ENCODE measurements at regions not wholly inside any gene's neighbourhood (a gene's known extent, or its start where the extent isn't known, plus 50 kb on each side); places are given as distances from the start of the nearest gene placed in this dataset.

GRCh38 chr12:127035011-127035879 lies 1231.7 kb upstream of the TMEM132C start:
- Mint-ChIP-seq H3K36me3 (no peaks in the 10 kb centered on the region), H3K4me3 (no peak overlapping the region), H3K4me1 (no peaks in the 10 kb centered on the region), H3K27me3 (ENCODE audit: low read depth in 2 of 2) (no peaks in the 10 kb centered on the region), H3K9me3 (peaks cover 4 to 9% of the 10 kb centered on the region in 2 donors), H3K27ac (no peak overlapping the region)
- intact Hi-C loops (cut with micrococcal nuclease) = no loop called here
- Histone ChIP-seq H3K4me3 (ENCODE audit: low read length) (no peak overlapping the region), H3K9me3 (ENCODE audit: control insufficient read depth, insufficient read depth, low read length) (no peaks in the 10 kb centered on the region), H3K27ac (ENCODE audit: low read length) (no peak overlapping the region), H3K27me3 (ENCODE audit: control insufficient read depth, insufficient read depth, low read length) (no peaks in the 10 kb centered on the region), H3K36me3 (ENCODE audit: control insufficient read depth, insufficient read depth, low read length) (no peaks in the 10 kb centered on the region), H3K4me1 (ENCODE audit: control insufficient read depth, insufficient read depth, low read length) (no peaks in the 10 kb centered on the region)
- no peak for TF ChIP-seq CTCF (IDR thresholded peaks at IDR 0.05)
- no peak for ATAC-seq
- no peak for DNase-seq
- WGBS (ENCODE audit: insufficient coverage) = 91% methylated on average over 7 of the region's 11 CpGs

DNA sequence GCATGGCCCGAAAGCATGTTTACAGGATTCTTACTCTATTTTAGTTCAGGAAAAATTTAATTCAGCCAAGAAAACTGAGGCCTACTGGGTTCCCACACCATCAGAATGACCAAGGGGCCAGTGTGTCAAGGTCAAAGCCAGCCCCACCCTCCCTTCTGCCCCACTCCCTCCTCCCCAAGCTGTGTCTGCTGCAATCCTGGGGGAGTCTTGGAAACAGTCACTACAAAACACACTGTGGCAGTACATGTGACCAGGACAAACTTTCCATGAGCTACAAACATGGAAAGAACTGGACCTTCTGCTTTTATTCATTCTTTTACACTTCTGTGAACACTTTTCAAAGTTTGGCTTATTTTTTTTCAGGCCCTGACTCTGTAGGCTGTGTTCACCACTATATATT lies 1228.8 kb upstream of the TMEM132C start:
- intact Hi-C loops (cut with micrococcal nuclease) = no loop called here
- Mint-ChIP-seq H3K4me1 (no peaks in the 10 kb centered on the region), H3K36me3 (no peaks in the 10 kb centered on the region), H3K9me3 (peaks cover 4 to 11% of the 10 kb centered on the region in 2 donors), H3K27ac (no peak overlapping the region), H3K27me3 (ENCODE audit: low read depth in 2 of 2) (no peaks in the 10 kb centered on the region), H3K4me3 (no peak overlapping the region)
- DNase-seq = no peak
- TF ChIP-seq CTCF (IDR thresholded peaks at IDR 0.05) = no peak
- no peaks in the 10 kb centered on the region for H3K27me3 ChIP-seq (ENCODE audit: control insufficient read depth, insufficient read depth, low read length)
- WGBS (ENCODE audit: insufficient coverage) = 100% methylated on average over 1 of the region's 1 CpG
- no peak for ATAC-seq
- H3K4me3 ChIP-seq (ENCODE audit: low read length) = no peak overlapping the region
- no peaks in the 10 kb centered on the region for H3K9me3 ChIP-seq (ENCODE audit: control insufficient read depth, insufficient read depth, low read length)
- H3K4me1 ChIP-seq (ENCODE audit: control insufficient read depth, insufficient read depth, low read length) = no peaks in the 10 kb centered on the region
- no peak overlapping the region for H3K27ac ChIP-seq (ENCODE audit: low read length)
- no peaks in the 10 kb centered on the region for H3K36me3 ChIP-seq (ENCODE audit: control insufficient read depth, insufficient read depth, low read length)

GRCh38 chr12:127038761-127039160 lies 1228.2 kb upstream of the TMEM132C start:
- WGBS (ENCODE audit: insufficient coverage) = 85% methylated on average over 10 of the region's 10 CpGs
- no peak for DNase-seq
- Mint-ChIP-seq H3K9me3 (peaks cover 4 to 10% of the 10 kb centered on the region in 2 donors), H3K27me3 (ENCODE audit: low read depth in 2 of 2) (no peaks in the 10 kb centered on the region), H3K27ac (no peak overlapping the region), H3K36me3 (no peaks in the 10 kb centered on the region), H3K4me1 (no peaks in the 10 kb centered on the region), H3K4me3 (no peak overlapping the region)
- Histone ChIP-seq H3K36me3 (ENCODE audit: control insufficient read depth, insufficient read depth, low read length) (no peaks in the 10 kb centered on the region), H3K27ac (ENCODE audit: low read length) (no peak overlapping the region), H3K4me3 (ENCODE audit: low read length) (no peak overlapping the region), H3K4me1 (ENCODE audit: control insufficient read depth, insufficient read depth, low read length) (no peaks in the 10 kb centered on the region), H3K27me3 (ENCODE audit: control insufficient read depth, insufficient read depth, low read length) (no peaks in the 10 kb centered on the region), H3K9me3 (ENCODE audit: control insufficient read depth, insufficient read depth, low read length) (no peaks in the 10 kb centered on the region)
- no peak for TF ChIP-seq CTCF (IDR thresholded peaks at IDR 0.05)
- intact Hi-C loops (cut with micrococcal nuclease) = no loop called here
- ATAC-seq = no peak

All from natural killer cell (primary cell).